ENCODE measurements at regions not wholly inside any gene's neighbourhood (a gene's known extent, or its start where the extent isn't known, plus 50 kb on each side); places are given as distances from the start of the nearest gene placed in this dataset.

- TF ChIP-seq CTCF (IDR thresholded peaks at IDR 0.05; ENCODE audit: low read depth, low read length): no peak
- TF ChIP-seq EZH2phosphoT487 (IDR thresholded peaks at IDR 0.05; ENCODE audit: low read depth): no peak
These were observed 461.1 kb downstream of the ARL4A start for GRCh38 chr7:13148548-13148947.

All from OCI-LY3 (cell line).